ENCODE measurements at regions not wholly inside any gene's neighbourhood (a gene's known extent, or its start where the extent isn't known, plus 50 kb on each side); places are given as distances from the start of the nearest gene placed in this dataset.

DNA sequence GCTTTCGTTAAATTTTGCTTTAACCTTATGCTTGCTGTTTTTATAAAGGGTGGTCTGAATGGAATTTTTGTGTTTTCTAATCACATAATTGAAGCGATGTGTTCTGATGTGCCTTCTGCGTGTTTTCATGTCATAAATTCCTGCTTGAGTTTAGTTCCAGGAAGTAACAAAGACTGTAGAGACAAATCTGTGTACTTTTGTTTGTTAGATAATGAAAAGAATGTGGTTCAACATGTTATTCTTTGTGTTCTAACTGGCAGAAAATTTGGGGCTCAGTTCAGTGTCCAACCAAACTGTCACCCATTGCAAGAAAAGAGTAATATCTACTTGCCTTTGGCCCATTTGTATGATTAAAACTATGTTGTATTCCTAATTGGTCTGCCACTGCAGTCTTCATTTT lies 324.0 kb downstream of the DIPK2A start:
- no peak for DNase-seq (ENCODE audit: low read depth)

DNA sequence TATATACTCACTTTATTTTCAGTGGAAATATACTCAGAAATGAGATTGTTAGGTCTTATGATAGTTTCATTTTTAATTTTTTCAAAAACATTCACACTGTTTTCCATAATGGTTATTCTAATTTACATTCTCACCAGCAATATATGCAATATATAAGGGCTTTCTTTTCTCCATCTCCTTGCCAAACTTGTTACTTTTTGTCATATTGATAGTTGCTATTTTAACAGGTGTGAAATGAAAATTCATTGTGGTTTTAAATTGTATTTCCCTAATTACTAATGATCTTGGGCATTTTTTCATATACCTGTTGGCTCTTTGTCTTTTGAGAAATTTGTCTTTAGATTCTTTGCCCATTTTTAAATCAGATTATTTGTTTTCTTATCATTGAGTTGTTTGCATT lies 325.2 kb downstream of the DIPK2A start:
- DNase-seq (ENCODE audit: low read depth), result no peak

DNA sequence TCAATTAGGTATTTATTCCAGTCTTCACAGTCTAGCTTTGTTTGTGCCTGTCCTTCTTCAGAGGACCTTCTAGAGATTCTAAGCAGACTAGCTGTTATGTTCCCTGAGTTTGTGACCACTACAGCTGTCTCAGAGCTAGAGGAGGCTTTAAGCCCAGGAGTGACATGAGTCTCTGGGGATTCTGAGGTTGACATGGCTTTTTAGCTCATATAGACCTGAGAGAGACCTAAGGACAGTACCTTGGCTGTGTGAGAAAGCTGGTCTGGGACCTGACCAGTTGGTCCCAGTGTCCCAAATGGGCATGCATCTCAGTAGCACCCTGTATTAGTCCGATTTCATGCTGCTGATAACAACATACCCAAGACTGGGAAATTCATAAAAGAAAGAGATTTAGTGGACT lies 330.2 kb downstream of the DIPK2A start:
- no peak for DNase-seq (ENCODE audit: low read depth)

DNA sequence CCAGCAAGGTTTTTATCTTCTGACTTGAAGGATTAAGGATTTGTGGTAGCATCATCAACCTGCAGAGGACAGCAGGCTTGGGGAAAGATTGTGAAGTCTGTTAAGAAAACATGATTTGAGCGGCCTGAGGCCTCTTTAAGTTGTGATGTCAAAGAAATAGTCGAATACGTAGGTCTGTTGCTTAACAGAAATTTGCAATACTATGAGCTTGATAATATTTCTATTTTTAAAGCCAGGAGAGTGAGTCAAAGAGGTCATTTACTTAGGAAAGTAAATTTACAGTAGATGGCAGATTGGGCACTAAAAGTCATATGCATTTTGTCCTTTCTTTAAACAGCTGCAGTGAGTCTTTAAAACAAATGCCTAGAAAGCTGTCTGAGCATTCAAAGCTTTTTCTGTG lies 336.3 kb downstream of the DIPK2A start:
- no peak for DNase-seq (ENCODE audit: low read depth)

DNA sequence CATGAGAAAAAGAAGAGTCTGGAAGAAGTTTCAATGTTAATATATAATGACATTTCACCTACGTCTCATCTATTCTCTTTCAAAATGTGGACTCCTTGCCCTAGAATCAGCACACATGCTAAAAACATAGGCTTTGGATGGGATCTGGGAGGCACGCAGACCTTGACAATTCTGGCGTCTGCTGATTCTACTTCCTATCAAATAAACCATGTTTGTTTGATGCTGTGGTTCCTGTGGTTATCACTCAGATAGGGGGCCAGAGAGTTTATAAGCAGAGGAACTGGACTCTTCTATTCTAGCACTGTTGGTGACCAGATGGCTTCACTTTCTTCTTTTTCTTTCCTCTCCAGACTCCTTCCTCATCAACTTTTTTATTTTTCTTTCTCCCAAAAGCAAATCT lies 336.8 kb downstream of the DIPK2A start:
- DNase-seq (ENCODE audit: low read depth), result no peak

DNA sequence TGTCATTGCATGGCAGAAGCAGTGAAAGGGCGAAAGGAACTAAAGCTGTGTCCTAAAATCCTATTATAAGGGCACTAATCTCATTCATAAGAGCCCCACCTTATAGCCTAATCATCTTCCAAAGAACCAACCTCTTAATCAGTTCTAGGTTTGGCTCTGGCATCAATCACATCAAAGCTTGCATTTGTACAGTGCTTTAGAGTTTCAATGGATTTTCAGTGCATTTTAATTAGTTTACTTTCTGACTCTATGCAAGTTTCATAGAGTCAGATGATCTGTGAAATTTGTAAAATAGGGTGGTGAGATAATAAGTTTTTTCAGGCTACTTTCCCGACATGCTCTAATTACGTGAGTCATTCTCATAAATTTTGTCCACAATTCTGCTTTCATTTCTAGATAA lies 341.1 kb downstream of the DIPK2A start:
- no peak for DNase-seq (ENCODE audit: low read depth)

DNA sequence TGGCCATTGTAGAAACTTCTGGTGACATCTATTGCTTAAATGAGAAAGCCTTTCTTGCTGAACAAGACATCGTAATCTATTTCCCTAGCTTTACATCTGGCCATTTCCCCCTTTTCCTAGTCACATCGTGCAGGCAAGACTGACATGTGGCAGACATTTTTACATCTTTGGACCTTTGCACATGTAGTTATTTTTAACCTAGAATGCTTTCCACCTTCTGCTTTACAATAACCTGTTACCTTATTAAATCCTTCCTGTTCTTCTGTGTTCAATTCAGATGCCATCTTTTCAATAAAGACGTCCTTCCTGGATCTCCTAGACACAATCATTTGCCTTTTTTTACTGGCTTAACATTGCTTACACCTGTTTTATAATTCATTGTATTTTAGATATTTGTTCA lies 343.3 kb downstream of the DIPK2A start:
- no peak for DNase-seq (ENCODE audit: low read depth)

DNA sequence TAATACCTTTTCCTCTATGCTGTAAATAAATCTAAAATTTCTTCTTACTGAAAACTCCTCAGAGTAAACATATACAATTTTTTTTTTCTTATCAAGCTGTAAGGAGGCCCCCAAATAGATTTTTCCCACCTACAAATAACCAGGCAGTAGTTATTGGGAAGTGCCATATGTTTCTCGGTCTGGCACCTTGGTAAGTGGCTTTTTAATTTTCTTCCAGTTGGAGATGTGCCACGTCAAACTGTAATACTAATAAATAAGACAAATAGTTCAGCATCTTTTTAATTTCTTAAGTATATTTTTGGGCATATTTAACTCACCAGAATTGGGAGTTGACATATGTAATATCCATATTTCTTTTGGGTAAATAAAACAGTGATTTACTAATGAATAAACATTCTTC lies 346.3 kb downstream of the DIPK2A start:
- no peak for DNase-seq (ENCODE audit: low read depth)

DNA sequence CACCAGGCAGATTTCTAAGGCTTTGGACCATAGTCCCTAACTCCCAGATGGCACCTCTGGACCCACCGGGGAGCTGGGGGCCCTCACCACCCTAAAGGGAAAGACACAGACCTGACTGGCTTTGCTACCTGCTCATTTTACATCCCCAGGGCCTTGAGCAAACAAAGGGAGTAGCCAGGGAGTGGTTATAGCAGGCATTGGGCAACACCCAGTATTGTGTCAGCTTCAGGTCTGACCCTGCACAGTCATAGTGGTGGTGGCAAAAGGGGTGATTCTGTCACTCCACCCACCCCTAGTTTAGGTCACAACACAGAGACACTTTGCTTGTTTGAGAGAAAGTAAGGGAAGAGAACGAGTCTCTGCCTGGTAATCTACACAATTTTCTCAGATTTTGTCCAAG lies 352.5 kb downstream of the DIPK2A start:
- no peak for DNase-seq (ENCODE audit: low read depth)

DNA sequence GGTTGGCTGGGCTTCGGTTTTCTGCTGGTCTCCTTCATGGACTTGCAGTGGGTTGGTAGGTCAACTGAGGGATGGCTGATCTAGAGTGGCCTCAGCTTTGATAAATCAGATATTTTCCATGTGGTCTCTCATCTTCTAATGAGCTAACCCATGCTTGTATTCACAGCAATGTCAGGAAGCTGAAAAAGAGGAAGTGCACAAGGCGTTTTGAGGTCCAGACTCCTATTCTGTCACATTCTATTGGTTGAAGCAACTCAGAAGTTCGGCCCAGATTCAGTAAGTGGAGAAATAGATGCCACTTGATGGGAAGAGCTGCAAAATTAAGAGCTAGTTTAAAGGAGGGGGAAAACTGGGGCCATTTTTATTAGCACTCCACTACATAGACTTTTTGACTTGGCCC lies 361.2 kb downstream of the DIPK2A start:
- no peak for DNase-seq (ENCODE audit: low read depth)

DNA sequence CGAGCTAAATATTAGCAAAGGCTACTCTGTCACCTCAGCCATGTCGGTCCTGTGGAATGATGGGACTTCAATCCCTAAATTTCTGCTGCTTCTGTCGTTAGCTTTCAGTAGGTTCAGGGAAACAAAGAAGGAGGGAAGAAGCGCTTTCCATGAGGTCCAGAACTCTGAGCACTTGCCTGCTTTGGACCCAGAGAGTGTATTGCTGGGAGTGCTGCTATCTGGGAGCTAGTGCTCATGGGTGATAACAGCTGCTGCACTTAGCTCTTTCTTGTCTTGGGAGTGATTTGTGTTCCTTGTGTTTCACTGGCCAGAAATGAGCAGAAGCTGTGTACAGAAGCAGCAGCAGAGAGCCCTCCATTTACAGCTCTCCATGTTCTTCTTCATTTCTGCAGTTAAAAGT lies 369.8 kb downstream of the DIPK2A start:
- no peak for DNase-seq (ENCODE audit: low read depth)

DNA sequence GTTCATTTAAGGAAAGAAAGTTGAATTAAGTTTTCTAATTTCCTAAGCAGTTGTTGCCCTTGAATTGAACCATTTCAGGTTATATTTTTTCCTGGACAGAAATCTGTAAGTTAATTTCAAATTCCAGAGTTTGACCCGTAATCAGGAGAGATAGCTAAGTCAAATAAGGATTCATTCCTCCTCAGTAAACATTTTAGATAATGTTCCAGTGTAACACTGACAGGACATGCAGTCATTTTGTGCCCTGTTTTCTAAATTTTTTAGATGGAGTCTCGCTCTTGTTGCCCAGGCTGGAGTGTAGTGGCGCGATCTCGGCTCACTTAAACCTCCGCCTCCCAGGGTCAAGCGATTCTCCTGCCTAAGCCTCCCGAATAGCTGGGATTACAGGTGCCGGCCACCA lies 371.7 kb downstream of the DIPK2A start:
- no peak for DNase-seq (ENCODE audit: low read depth)

DNA sequence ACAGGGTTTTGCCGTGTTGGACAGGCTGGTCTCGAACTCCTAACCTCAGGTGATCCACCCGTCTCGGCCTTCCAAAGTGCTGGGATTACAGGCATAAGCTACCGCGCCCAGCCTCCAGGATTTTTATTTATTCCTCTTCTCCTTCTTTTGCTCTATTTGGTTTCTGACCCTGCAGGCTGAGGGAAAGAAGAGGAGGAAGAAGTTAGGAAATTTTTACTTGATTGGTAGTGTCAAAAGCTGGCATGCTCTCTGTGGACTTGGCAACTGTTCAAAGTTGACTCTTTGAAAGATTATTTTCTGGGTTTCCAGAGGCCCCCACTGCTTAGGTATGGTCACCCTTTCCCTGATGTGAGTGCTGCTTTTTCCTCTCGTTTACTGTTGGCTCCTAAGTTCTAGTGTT lies 372.2 kb downstream of the DIPK2A start:
- no peak for DNase-seq (ENCODE audit: low read depth)

DNA sequence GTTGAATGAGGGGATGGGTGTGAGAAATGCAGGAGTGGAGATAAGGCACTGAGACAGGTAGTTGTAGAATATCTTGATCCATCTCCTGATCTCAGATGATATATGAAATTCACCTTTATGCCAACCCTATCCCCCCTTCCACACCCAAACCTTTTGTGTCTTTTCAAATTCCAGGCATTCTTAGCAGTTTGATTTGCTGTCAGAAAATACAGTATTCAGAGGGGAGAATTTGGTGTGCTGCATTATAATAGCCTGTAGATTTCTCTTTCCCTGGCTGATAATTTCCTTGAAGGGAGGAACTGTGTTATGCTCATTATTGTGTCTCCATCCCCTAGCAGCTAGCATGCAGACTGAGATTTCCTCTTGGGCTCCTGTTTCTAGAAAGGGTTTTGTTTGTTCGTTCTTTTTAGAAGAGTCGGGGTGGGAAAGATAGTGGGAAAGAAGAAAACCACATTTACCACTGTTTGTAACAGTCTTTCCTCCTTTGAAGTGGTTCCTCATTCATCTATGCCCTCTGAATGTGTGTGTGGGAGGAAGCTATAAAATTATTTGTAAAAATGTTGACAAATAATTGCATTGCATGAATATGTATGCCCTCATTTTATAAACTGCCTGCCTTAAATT lies 373.4 kb downstream of the DIPK2A start:
- DNase-seq (ENCODE audit: low read depth), result no peak

DNA sequence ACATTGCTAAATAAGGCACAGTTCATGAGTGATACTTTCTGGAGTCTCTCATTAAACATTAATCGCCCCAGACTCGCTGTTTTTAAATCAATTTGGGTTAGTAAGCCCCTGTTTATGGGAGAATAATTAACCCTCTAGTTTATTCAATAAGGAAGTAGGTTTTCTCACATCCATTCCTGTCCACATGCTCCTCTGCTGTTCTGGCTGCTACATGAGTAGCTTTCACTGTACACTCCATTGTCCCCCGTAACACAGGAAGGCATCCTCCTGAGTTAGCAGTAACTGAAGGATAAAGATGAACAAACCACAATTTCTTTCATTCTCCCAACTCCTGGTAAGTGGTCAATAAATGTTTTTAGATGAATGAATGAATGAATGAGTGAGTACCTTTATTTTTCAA lies 378.5 kb downstream of the DIPK2A start:
- DNase-seq (ENCODE audit: low read depth), result no peak

DNA sequence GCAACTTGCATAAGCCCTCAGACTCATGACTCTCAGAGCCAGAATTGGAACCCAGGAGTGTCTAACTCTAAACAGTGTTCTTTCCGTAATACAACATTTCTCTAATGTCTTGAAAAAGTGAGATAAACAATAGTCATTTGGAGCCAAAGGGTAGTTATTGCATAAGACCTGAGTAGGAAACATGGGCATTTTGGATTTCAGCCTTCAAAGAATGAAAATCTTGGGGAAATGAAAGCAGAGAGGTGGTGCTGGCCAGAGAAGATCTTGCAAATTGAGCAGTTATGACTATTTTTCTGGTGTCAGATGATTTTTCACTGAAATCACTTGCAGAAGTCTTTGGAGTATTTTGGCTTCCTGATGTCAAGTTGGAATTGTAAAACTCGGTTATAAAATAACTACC lies 379.4 kb downstream of the DIPK2A start:
- DNase-seq (ENCODE audit: low read depth), result no peak

DNA sequence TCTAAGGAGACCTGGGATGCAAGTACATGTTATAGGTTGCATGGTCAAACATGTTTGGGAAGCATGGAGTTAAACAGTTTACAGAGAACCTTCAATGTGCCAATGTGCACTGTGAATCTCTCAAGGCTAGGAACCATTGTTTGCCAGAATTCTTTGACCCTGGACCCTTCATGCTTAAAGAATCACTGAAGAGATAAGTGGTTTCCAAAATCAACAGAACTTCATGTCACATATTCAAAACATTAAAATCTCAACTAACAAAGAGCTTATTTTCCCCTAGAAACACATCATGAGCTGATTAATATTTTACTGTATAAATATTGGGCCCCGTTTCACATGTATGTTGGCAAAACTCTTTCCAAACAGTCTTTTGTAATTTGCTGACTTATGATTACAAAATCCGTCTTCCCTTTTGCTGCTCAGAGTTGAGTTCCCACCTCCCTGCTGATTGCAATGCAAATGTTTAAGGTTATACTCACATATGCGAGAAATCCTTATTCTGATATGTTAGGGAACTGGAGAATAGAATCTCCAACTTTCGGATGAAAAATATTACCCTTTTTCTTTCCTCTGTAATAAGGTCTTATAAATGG lies 380.2 kb downstream of the DIPK2A start:
- DNase-seq (ENCODE audit: low read depth), result peak; percentile 3

DNA sequence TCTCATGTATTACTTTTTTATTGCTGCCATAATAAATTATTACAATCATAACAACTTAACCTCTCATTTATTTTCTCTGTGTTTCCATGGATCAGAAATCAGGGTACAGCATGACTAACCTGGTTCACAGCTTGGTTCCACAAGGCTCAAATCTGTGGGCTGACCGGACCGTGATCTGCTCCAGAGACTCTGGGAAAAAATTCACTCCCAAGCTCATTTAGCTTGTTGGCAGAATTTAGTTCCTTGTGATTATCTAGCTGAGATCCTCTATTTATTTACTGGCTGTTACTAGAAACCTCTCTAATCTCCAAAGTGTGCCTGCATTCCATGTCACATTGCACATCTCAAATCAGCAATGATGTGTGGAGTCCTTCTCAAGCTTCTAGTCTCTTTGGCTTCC lies 386.6 kb downstream of the DIPK2A start:
- no peak for DNase-seq (ENCODE audit: low read depth)

DNA sequence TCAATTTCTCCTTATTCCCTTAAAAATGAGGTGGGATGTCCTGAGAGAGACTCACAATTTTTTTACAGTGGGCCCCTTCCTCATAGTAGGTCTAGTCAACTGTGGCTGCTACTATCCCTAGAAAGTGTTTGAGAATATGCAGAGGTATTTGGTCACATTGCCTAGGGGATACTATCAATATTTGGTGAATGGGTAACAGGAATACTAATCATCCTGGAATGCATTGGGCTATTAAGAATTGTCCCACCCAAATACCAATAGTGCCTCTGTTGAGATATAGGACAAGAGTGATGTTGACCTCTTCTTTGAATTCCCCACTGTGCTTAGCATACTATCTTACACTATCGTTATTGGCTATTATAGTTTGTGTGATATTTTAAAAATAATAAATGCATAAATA lies 389.4 kb downstream of the DIPK2A start:
- no peak for DNase-seq (ENCODE audit: low read depth)

DNA sequence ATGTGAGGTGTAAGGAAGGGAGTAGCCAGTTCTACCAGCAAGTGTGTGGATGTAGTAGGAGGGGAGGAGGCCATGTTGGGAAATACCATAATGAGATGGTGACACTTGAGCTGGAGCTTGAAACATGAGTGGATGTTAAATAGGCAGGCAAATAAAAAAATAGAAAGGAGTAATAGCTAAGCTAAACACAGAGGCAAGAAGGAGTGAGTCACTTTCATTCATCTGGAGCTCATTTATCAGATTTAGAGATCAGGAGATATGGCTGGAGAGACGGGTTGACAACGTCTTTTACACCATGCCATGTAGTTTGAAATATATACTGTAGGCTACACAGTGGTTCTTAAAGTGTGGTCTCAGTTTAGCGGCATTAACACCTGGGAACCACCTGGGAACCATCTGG lies 390.5 kb downstream of the DIPK2A start:
- DNase-seq (ENCODE audit: low read depth), result peak; percentile 74

DNA sequence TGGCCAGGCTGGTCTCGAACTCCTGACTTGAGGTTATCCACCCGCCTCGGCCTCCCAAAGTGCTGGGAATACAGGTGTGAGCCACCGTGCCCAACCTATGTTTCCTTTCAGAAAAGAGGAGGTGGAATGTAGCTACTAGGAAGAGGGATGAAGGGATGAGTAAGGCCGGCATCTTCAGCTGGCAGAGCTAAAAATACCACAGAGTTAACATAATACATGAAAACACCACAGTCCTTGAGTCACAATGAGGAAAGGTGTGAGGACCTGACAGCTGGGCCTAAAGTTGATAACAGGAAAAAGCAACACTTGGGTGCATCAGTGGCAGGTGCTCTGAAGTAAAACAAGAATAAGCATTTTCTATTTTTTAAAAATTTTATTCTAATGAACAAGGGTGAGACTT lies 392.2 kb downstream of the DIPK2A start:
- no peak for DNase-seq (ENCODE audit: low read depth)

DNA sequence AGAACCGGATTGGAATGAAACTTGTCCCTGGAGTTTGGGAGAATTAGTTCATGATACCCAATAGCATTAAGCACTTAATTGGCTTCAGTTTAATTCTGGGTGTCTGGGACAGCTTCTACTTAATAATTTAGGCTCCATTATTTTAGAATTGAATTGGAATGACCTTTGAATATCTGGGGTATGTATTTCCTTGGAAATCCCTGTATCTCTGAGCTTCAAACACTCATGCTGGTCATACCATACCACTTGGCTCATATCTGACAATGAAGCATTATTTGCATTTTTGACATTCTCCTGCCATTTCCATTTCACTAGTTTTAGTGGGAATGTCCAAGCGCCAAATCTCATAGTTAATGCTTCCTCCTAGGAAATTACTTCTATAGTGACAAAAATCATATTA lies 393.1 kb downstream of the DIPK2A start:
- DNase-seq (ENCODE audit: low read depth), result no peak

DNA sequence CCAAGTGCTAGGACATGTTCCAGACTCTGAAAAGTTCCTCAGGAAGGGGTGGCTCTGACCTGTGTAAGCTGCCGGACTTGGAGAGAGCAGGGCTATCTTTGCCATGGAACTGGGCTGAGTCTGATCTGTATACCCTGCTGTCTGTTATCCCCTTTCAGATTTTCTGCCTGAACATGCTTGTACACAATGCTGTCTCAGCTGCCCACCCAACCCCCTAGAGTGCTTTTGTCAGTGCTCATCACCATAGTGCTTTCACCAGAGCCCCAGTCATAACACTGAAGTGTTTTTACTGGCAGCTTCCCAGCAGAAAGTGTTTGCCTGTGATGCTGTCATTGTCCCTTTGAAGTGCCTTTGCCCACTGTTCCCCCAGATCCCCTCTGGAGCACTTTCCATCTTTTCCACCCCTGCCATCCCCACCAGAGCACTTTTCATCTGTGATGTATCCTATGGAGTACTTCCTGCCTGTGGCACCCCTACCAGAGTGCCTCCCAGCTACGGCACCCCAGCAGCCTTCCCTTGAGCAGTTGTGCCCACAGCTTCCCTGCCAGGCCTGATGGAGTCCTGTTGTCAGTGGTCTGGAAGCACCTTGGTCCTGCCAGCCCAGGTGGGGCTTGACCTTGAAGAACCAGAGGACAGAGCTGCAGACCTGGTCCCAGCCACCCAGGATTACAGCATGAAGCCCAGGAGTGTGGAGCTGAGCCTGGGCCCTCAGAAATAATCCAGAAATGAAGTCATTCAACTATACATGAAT lies 397.7 kb downstream of the DIPK2A start:
- no peak for DNase-seq (ENCODE audit: low read depth)

DNA sequence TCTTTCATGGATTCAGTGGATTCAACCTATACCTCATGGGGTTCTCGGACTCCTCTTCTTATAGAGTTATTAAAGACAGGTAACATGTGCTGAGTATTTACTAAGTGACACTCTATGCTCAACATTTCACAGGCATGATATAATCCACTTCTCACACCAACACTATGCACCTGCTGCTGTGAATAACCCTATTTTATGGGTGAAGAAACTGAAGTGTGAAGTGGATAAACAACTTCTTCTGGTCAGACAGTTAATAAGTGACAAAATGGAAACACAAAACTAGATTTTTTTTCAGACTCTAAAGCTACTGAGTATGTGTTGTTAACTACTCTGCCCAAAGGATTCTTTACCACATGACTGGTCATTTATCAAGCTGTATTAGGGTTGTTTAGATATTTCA lies 403.5 kb downstream of the DIPK2A start:
- DNase-seq (ENCODE audit: low read depth), result no peak
